ENCODE measurements at regions not wholly inside any gene's neighbourhood (a gene's known extent, or its start where the extent isn't known, plus 50 kb on each side); places are given as distances from the start of the nearest gene placed in this dataset.
"Not testable (repeated sequence)": the region's sequence is repeated elsewhere in the genome, so short reads cannot be mapped to it uniquely, and the experiment has no call there.

- TF ChIP-seq, protein P1, sequence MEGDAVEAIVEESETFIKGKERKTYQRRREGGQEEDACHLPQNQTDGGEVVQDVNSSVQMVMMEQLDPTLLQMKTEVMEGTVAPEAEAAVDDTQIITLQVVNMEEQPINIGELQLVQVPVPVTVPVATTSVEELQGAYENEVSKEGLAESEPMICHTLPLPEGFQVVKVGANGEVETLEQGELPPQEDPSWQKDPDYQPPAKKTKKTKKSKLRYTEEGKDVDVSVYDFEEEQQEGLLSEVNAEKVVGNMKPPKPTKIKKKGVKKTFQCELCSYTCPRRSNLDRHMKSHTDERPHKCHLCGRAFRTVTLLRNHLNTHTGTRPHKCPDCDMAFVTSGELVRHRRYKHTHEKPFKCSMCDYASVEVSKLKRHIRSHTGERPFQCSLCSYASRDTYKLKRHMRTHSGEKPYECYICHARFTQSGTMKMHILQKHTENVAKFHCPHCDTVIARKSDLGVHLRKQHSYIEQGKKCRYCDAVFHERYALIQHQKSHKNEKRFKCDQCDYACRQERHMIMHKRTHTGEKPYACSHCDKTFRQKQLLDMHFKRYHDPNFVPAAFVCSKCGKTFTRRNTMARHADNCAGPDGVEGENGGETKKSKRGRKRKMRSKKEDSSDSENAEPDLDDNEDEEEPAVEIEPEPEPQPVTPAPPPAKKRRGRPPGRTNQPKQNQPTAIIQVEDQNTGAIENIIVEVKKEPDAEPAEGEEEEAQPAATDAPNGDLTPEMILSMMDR (IDR thresholded peaks at IDR 0.05; ENCODE audit: insufficient read depth, low read length), result no peak
- no peak overlapping the region for H3K4me3 ChIP-seq (ENCODE audit: low read depth, low read length)
- no peak for DNase-seq (ENCODE audit: low read depth)
Observed at GRCh38 chrX:144616317-144616716, 631.0 kb upstream of the SPANXN1 start.

- TF ChIP-seq, protein P1 (IDR thresholded peaks at IDR 0.05; ENCODE audit: insufficient read depth, low read length), result no peak
- DNase-seq (ENCODE audit: low read depth), result peak; percentile 5
- H3K4me3 ChIP-seq (ENCODE audit: low read depth, low read length), result no peak overlapping the region
Observed at GRCh38 chrX:144627947-144628346, 619.4 kb upstream of the SPANXN1 start.

- not testable (repeated sequence) for H3K4me3 ChIP-seq (ENCODE audit: low read depth, low read length); DNase-seq (ENCODE audit: low read depth)
Observed at GRCh38 chrX:144634451-144634850, 612.9 kb upstream of the SPANXN1 start.

DNA sequence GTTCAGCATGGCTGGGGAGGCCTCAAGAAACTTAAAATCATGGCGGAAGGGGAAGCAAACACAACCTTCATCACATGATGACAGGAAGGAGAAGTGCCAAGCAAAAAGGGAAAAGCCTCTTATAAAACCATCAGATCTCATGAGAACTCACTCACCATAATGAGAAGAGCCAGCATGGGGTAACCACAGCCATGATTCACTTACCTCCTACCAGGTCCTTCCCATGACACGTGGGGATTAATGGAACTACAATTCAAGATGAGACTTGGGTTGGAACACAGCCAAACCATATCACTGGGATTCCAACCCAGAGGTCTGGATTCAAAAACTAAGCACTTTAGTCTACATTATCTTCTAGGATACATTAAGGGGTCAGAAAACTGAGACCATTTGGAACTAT is 609.6 kb upstream of the SPANXN1 start:
- TF ChIP-seq, protein P1 (IDR thresholded peaks at IDR 0.05; ENCODE audit: insufficient read depth, low read length), result no peak
- DNase-seq (ENCODE audit: low read depth), result no peak
- no peak overlapping the region for H3K4me3 ChIP-seq (ENCODE audit: low read depth, low read length)

DNA sequence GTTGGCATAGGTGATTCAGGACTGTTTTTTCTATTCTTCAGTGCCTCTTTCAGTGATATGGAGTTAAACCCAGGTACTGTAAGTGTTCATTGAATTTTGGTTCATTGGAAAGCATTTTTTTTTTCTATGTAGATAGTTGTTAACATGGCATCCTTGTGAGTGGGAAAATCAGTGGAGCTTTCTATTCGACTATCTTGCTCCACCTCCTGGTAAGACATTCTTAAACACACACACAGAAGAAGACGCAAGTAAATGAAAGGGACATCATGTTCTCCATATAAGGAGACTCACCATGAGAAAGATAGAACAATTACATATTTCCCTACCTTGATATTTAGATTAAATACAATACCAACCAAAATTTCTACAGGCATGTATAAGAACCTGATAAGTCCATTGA is 598.5 kb upstream of the SPANXN1 start:
- no peak overlapping the region for H3K4me3 ChIP-seq (ENCODE audit: low read depth, low read length)
- no peak for DNase-seq (ENCODE audit: low read depth)
- TF ChIP-seq, protein P1 (IDR thresholded peaks at IDR 0.05; ENCODE audit: insufficient read depth, low read length), result no peak

- no peak overlapping the region for H3K4me3 ChIP-seq (ENCODE audit: low read depth, low read length)
- TF ChIP-seq, protein P1 (IDR thresholded peaks at IDR 0.05; ENCODE audit: insufficient read depth, low read length), result no peak
- peak; percentile 48 for DNase-seq (ENCODE audit: low read depth)
Observed at GRCh38 chrX:144681501-144681900, 565.8 kb upstream of the SPANXN1 start.

DNA sequence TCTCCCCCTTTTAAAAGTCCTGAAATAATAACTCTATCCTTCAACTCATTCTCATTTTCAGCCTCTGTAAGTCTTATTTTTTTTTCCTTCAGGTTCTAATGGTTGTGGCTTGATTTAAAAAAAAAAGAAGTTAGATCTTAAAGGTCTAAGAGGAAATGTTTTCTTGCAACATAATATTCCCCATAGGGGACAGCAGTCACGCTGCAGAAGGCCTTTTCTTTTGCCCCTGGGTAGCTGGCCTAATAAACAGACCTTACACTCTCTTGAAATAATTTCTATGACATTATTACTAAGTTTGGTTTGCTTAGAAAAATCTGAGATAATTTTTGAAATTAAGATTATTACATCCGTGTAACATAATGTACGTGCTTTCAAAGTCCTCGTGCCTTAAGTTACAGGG is 564.1 kb upstream of the SPANXN1 start:
- no peak for DNase-seq (ENCODE audit: low read depth)
- TF ChIP-seq, protein P1 (IDR thresholded peaks at IDR 0.05; ENCODE audit: insufficient read depth, low read length), result no peak
- no peak overlapping the region for H3K4me3 ChIP-seq (ENCODE audit: low read depth, low read length)
